SK-N-SH treated with all-trans-retinoic acid at 6 μM for 48 hours (cell line): ENCODE measurements at regions not wholly inside any gene's neighbourhood (a gene's known extent, or its start where the extent isn't known, plus 50 kb on each side); places are given as distances from the start of the nearest gene placed in this dataset.

ENCODE experiments used
- ZFP3 ChIP-seq: fragments of 250-450 bp; sonication (Bioruptor Pico); IDR thresholded peaks from 2 replicates; pipeline ENCODE4 v1.5.0; 2020; ENCODE audit warnings: mild to moderate bottlenecking, moderate library complexity
- ZNF70 ChIP-seq: fragments of 450-650 bp; formaldehyde crosslinking; IDR thresholded peaks from 2 replicates; pipeline ENCODE4 v1.5.0; 2020; ENCODE audit warnings: mild to moderate bottlenecking, moderate library complexity

GRCh38 chr12:24143928-24144327 lies 194.5 kb upstream of the SOX5 start:
- TF ChIP-seq ZFP3 (CRISPR knock-in tag) = no peak
- TF ChIP-seq ZNF70 (CRISPR knock-in tag) = no peak
